CD14-positive monocyte (primary cell): ENCODE measurements at regions not wholly inside any gene's neighbourhood (a gene's known extent, or its start where the extent isn't known, plus 50 kb on each side); places are given as distances from the start of the nearest gene placed in this dataset.
A peak's percentile ranks its signal among the peaks of the same experiment; 100 is the strongest.

Source experiments
- DNase-seq, 3 donors: peaks; one replicate each; pipeline ENCODE4 v3.0.0-alpha.2; 2011 to 2022
- H2AFZ ChIP-seq: 2 replicates; pipeline ENCODE4 v1.6.0; 2012; ENCODE audit warnings: mild to moderate bottlenecking, low read depth, low read length, inconsistent platforms; ENCODE audit not compliant: insufficient read depth, poor library complexity, severe bottlenecking
- H3K27ac ChIP-seq, 2 donors: 1 replicate in 1 of 2; 2 replicates in 1 of 2; pipeline ENCODE4 v1.5.1; 2012 to 2013; ENCODE audit warnings: low read length in 2 of 2, control low read depth in 1 of 2, inconsistent platforms in 1 of 2, low read depth in 1 of 2, mild to moderate bottlenecking in 1 of 2
- H3K27me3 ChIP-seq, 2 donors: one replicate each; pipeline versions ENCODE4 v1.6.0 to v1.6.1; 2011 to 2013; ENCODE audit warnings: low read length in 2 of 2; ENCODE audit not compliant: control insufficient read depth in 2 of 2, insufficient read depth in 2 of 2
- H3K36me3 ChIP-seq, 2 donors: replicated peaks in 1 of 2; 1 replicate in 1 of 2; 2 replicates in 1 of 2; pipeline versions ENCODE4 v1.5.1 to v1.6.1; 2012 to 2013; ENCODE audit warnings: low read length in 2 of 2, control low read depth in 1 of 2, inconsistent platforms in 1 of 2, mild to moderate bottlenecking in 1 of 2; ENCODE audit not compliant: insufficient read depth in 2 of 2, control insufficient read depth in 1 of 2
- H3K4me1 ChIP-seq, 2 donors: 1 replicate in 1 of 2; 2 replicates in 1 of 2; pipeline versions ENCODE4 v1.5.1 to v1.6.1; 2012 to 2013; ENCODE audit warnings: low read length in 2 of 2, control low read depth in 1 of 2, inconsistent platforms in 1 of 2, mild to moderate bottlenecking in 1 of 2, moderate library complexity in 1 of 2; ENCODE audit not compliant: insufficient read depth in 2 of 2, control insufficient read depth in 1 of 2
- H3K4me2 ChIP-seq: replicated peaks from 2 replicates; pipeline ENCODE3; 2012; ENCODE audit warnings: low read length, moderate library complexity, mild to moderate bottlenecking; ENCODE audit not compliant: poor library complexity, severe bottlenecking; ENCODE audit errors: extremely low read depth
- H3K4me3 ChIP-seq, 3 experiments: fragments of 200-600 bp in 1 of 3; sonication (generic) in 1 of 3; replicated peaks in 1 of 3; 1 replicate in 2 of 3; 2 replicates in 1 of 3; pipeline ENCODE4 v1.5.1; 2011 to 2013; ENCODE audit warnings: low read length in 3 of 3, mild to moderate bottlenecking in 3 of 3, control low read depth in 2 of 3, low read depth in 2 of 3, inconsistent platforms in 1 of 3, moderate library complexity in 1 of 3
- H3K79me2 ChIP-seq: 2 replicates; pipeline ENCODE4 v1.6.0; 2012; ENCODE audit warnings: mild to moderate bottlenecking, control low read depth, inconsistent platforms, low read length, moderate library complexity; ENCODE audit not compliant: insufficient read depth
- H3K9ac ChIP-seq: 2 replicates; pipeline ENCODE4 v1.6.0; 2017; ENCODE audit warnings: low read length, mild to moderate bottlenecking; ENCODE audit not compliant: insufficient read depth, poor library complexity, severe bottlenecking
- H3K9me3 ChIP-seq, 2 donors: replicated peaks in 1 of 2; 1 replicate in 1 of 2; 2 replicates in 1 of 2; pipeline versions ENCODE4 v1.5.1 to v1.6.1; 2012 to 2013; ENCODE audit warnings: low read length in 2 of 2, control low read depth in 1 of 2; ENCODE audit not compliant: control insufficient read depth in 1 of 2, insufficient read depth in 1 of 2
- H4K20me1 ChIP-seq: 2 replicates; pipeline ENCODE4 v1.6.0; 2012; ENCODE audit warnings: mild to moderate bottlenecking, low read length, control low read depth, moderate library complexity; ENCODE audit not compliant: insufficient read depth
- H3K27ac Mint-ChIP-seq, 7 donors: one replicate each; pipeline ENCODE4 v1.8.0; 2020; ENCODE audit warnings: mild to moderate bottlenecking in 7 of 7, mixed read lengths in 7 of 7, moderate library complexity in 6 of 7, inconsistent platforms in 2 of 7
- H3K27me3 Mint-ChIP-seq, 3 donors: one replicate each; pipeline ENCODE4 v1.8.0; 2021 to 2022; ENCODE audit warnings: low read depth in 3 of 3, mild to moderate bottlenecking in 3 of 3, mixed read lengths in 3 of 3, moderate library complexity in 3 of 3, inconsistent platforms in 1 of 3
- H3K36me3 Mint-ChIP-seq, 2 donors: one replicate each; pipeline ENCODE4 v1.8.0; 2020; ENCODE audit warnings: mixed read lengths in 2 of 2, inconsistent platforms in 1 of 2, mild to moderate bottlenecking in 1 of 2
- H3K4me1 Mint-ChIP-seq: one replicate; pipeline ENCODE4 v1.8.0; 2020; ENCODE audit warnings: mild to moderate bottlenecking, mixed read lengths
- H3K4me3 Mint-ChIP-seq, 2 donors: one replicate each; pipeline ENCODE4 v1.8.0; 2020; ENCODE audit warnings: mild to moderate bottlenecking in 2 of 2, mixed read lengths in 2 of 2, moderate library complexity in 1 of 2
- H3K9me3 Mint-ChIP-seq, 7 donors: one replicate each; pipeline ENCODE4 v1.8.0; 2020 to 2022; ENCODE audit warnings: mixed read lengths in 7 of 7, mild to moderate bottlenecking in 6 of 7, moderate library complexity in 6 of 7, inconsistent platforms in 2 of 7
- WGBS: methylation state at CpG from one replicate; pipeline ENCODE4 v1.1.5; 2013; ENCODE audit warnings: missing lambda C conversion rate; ENCODE audit not compliant: insufficient coverage; 5-methylcytosine and 5-hydroxymethylcytosine counted together
- intact Hi-C, 2 donors: fragments of 100-400 bp; cut with micrococcal nuclease; formaldehyde crosslinking; loops; one replicate each; pipeline versions ENCODE4 v1.15.0 to v1.15.1; 2023
- TF ChIP-seq, protein P1 (sequence below): fragments of 200-600 bp; IDR thresholded peaks from one replicate; pipeline ENCODE4 v1.8.0; 2022; ENCODE audit warnings: antibody characterized with exemption, mild to moderate bottlenecking

DNA sequence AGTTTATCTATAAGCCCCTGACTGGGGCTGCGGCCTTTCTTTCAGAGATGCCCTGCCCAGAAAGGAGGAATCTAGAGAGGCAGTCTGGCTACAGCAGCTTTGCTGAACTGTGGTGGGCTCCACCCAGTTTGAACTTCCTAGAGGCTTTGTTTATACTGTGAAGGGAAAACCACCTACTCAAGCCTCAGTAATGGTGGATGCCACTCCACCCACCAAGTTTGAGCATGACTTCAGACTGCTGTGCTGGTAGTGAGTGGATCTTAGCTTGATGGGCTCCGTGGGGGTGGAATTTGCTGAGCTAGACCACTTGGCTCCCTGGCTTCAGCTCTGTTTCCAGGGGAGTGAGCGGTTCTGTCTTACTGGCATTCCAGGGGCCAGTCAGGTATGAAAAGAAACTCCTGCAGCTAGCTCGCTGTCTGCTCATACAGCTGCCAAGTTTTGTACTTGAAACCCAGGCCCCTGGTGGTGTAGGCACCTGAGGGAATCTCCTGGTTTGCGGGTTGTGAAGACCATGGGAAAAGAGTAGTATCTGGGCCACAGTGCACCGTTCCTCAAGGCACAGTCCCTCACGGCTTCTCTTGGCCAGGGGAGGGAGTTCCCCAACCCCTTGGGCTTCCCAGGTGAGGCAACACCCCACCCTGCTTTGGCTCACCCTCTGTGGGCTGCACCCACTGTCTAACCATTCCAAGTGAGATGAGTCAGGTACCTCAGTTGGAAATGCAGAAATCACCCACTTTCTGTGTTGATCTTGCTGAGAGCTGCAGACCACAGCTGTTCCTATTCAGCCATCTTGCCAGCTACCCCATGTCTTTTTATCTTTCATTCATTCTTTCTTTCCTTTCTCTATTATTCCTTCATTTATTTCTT is 211.8 kb upstream of the C9orf72 start:
- no peak overlapping the region for H3K4me3 ChIP-seq
- Mint-ChIP-seq H3K27me3 (peaks cover 2 to 7% (median 4%) of the 10 kb centered on the region in 3 donors), H3K4me1 (peaks cover 9% of the 10 kb centered on the region), H3K27ac (peak overlapping the region in 3 of 7 donors; percentile 40 to 43 (median 42)), H3K9me3 (peaks cover 4 to 19% (median 11%) of the 10 kb centered on the region in 7 donors), H3K36me3 (no peaks in the 10 kb centered on the region), H3K4me3 (no peak overlapping the region)
- WGBS, result 60% methylated on average over 5 of the region's 7 CpGs
- H3K4me2 ChIP-seq, result no peak overlapping the region
- TF ChIP-seq, protein P1, sequence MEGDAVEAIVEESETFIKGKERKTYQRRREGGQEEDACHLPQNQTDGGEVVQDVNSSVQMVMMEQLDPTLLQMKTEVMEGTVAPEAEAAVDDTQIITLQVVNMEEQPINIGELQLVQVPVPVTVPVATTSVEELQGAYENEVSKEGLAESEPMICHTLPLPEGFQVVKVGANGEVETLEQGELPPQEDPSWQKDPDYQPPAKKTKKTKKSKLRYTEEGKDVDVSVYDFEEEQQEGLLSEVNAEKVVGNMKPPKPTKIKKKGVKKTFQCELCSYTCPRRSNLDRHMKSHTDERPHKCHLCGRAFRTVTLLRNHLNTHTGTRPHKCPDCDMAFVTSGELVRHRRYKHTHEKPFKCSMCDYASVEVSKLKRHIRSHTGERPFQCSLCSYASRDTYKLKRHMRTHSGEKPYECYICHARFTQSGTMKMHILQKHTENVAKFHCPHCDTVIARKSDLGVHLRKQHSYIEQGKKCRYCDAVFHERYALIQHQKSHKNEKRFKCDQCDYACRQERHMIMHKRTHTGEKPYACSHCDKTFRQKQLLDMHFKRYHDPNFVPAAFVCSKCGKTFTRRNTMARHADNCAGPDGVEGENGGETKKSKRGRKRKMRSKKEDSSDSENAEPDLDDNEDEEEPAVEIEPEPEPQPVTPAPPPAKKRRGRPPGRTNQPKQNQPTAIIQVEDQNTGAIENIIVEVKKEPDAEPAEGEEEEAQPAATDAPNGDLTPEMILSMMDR, result no peak
- intact Hi-C loops, result no loop called here
- DNase-seq, result peak in 1 of 3 donors; percentile 58
- H3K27ac ChIP-seq, result no peak overlapping the region
- peaks cover 8 to 11% of the 10 kb centered on the region in 2 donors for H3K9me3 ChIP-seq
- H3K27me3 ChIP-seq, result no peaks in the 10 kb centered on the region
- H3K79me2 ChIP-seq, result no peaks in the 10 kb centered on the region
- H3K4me1 ChIP-seq, result no peaks in the 10 kb centered on the region
- no peaks in the 10 kb centered on the region for H3K36me3 ChIP-seq
- no peaks in the 10 kb centered on the region for H4K20me1 ChIP-seq
- H3K9ac ChIP-seq, result no peak overlapping the region
- H2AFZ ChIP-seq, result no peak overlapping the region

DNA sequence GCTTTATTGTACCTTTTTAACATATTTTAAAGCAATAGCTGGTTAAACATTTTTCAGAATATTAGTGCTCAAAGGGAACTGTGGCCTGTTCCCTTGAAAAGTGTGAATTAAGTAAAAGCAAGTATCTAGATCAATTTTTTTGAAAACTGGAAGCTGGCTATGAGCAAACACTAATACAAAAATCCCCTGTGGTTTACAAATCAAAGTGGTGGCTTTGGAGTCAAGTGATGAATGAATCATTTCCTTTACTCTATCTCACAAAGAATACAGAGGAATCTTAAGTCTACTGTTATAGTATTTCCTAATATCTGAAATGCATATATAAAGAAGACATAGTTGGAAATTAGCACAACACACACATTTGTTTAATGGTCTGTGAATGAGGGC is 212.4 kb upstream of the C9orf72 start:
- Histone ChIP-seq H4K20me1 (no peaks in the 10 kb centered on the region), H3K9me3 (peaks cover 8 to 11% of the 10 kb centered on the region in 2 donors), H3K27ac (no peak overlapping the region), H3K27me3 (no peaks in the 10 kb centered on the region), H3K79me2 (no peaks in the 10 kb centered on the region), H3K4me2 (no peak overlapping the region), H3K4me1 (no peaks in the 10 kb centered on the region), H3K36me3 (no peaks in the 10 kb centered on the region), H2AFZ (no peak overlapping the region), H3K9ac (no peak overlapping the region), H3K4me3 (no peak overlapping the region)
- Mint-ChIP-seq H3K27ac (peak overlapping the region in 2 of 7 donors; percentile 40 to 43), H3K36me3 (no peaks in the 10 kb centered on the region), H3K4me3 (no peak overlapping the region), H3K9me3 (peaks cover 4 to 19% (median 15%) of the 10 kb centered on the region in 7 donors), H3K27me3 (peaks cover 2 to 6% (median 4%) of the 10 kb centered on the region in 3 donors), H3K4me1 (peaks cover 9% of the 10 kb centered on the region)
- intact Hi-C loops, result no loop called here
- peak in 2 of 3 donors; percentile 4 to 47 for DNase-seq
- TF ChIP-seq, protein P1, result no peak
